Peyer's patch (tissue), 4 donors: ENCODE measurements at regions not wholly inside any gene's neighbourhood (a gene's known extent, or its start where the extent isn't known, plus 50 kb on each side); places are given as distances from the start of the nearest gene placed in this dataset.

Experiments used
- CTCF ChIP-seq, 6 experiments: fragments of 450-650 bp in 4 of 6; fragments of 200-600 bp in 2 of 6; sonication (generic) in 1 of 6; IDR thresholded peaks; one replicate each; pipeline ENCODE4 v1.5.1; 2017 to 2019; ENCODE audit warnings: antibody characterized with exemption in 6 of 6, mild to moderate bottlenecking in 3 of 6, moderate library complexity in 1 of 6
- POLR2A ChIP-seq, 2 donors: fragments of 450-650 bp; IDR thresholded peaks; one replicate each; pipeline ENCODE4 v1.5.1; 2017; ENCODE audit warnings: antibody characterized with exemption in 2 of 2, mild to moderate bottlenecking in 2 of 2, moderate library complexity in 2 of 2

GRCh38 chr21:23936991-23937390 lies 1670.3 kb downstream of the MRPL39 start:
- TF ChIP-seq CTCF (IDR thresholded peaks at IDR 0.05) = no peak
- no peak for TF ChIP-seq POLR2A (IDR thresholded peaks at IDR 0.05)
